ENCODE measurements at regions not wholly inside any gene's neighbourhood (a gene's known extent, or its start where the extent isn't known, plus 50 kb on each side); places are given as distances from the start of the nearest gene placed in this dataset.
"Not testable (repeated sequence)": the region's sequence is repeated elsewhere in the genome, so short reads cannot be mapped to it uniquely, and the experiment has no call there.

DNA sequence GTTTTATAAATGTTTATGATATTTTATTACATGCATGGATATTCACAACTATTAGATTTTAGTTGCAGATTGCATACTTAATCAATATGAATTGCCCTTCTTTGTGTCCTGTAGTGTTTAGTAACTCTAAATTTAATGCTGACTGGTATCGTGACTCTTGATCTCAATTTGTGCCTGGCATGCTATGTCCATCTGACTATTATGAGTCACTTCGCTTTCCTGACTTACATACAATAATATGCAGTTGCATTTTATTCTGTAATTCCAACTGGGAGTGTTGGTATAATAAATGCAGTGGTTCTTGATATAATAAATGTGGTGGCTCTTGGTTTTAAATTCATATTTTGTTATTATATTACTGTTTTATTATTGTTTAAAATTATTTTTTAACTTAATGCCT, 277.5 kb downstream of the LIG4 start:
- DNase-seq (ENCODE audit: extremely low read depth, insufficient read length) = no peak
- Histone ChIP-seq H3K36me3 (ENCODE audit: control insufficient read depth, insufficient read depth, low read length) (no peaks in the 10 kb centered on the region), H3K4me3 (replicated peaks; ENCODE audit: low read depth, low read length) (no peak overlapping the region), H3K27me3 (replicated peaks; ENCODE audit: control insufficient read depth, insufficient read depth, low read length) (no peaks in the 10 kb centered on the region)
- TF ChIP-seq, protein P1, sequence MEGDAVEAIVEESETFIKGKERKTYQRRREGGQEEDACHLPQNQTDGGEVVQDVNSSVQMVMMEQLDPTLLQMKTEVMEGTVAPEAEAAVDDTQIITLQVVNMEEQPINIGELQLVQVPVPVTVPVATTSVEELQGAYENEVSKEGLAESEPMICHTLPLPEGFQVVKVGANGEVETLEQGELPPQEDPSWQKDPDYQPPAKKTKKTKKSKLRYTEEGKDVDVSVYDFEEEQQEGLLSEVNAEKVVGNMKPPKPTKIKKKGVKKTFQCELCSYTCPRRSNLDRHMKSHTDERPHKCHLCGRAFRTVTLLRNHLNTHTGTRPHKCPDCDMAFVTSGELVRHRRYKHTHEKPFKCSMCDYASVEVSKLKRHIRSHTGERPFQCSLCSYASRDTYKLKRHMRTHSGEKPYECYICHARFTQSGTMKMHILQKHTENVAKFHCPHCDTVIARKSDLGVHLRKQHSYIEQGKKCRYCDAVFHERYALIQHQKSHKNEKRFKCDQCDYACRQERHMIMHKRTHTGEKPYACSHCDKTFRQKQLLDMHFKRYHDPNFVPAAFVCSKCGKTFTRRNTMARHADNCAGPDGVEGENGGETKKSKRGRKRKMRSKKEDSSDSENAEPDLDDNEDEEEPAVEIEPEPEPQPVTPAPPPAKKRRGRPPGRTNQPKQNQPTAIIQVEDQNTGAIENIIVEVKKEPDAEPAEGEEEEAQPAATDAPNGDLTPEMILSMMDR (IDR thresholded peaks at IDR 0.05; ENCODE audit: insufficient read depth, low read length, poor library complexity, severe bottlenecking) = no peak

DNA sequence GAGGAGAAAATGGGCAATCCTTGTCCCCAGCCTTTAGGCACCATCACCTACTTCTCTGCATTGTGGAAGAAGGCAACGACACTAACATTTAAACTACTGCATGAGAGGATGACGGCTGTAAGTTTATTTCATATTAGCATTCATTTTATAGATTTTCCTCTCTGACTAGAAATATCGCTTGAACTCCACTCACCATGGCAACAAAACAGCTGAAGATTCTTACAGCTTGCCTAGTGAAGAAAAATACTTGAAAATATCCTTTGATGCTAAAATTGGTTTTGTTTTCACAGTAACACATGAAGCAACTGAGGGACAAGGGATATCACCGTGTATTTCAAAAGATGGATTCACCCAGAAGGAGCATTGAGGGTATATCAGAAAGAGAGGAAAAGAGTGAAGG, 284.3 kb downstream of the LIG4 start:
- DNase-seq (ENCODE audit: extremely low read depth, insufficient read length) = no peak

DNA sequence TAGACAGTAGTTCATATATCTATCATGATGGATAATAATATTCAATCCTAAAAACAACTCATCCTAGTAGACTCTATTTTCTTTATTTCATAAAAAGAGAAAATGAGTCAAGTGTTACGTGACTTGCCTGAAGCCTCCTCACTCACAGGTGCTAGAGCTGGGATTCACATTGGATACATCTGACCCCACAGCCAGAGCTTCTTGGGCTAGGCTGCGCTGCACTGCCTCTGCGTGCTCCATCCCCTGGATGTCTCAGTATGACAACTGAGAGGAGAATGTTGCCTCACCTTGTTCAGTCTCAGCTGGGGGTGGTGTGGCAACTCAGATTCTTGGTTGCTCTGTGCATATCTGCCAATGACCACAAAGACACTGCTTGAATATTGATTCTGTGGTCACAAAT, 286.6 kb downstream of the LIG4 start:
- TF ChIP-seq, protein P1 (IDR thresholded peaks at IDR 0.05; ENCODE audit: insufficient read depth, low read length, poor library complexity, severe bottlenecking) = no peak
- Histone ChIP-seq H3K27me3 (replicated peaks; ENCODE audit: control insufficient read depth, insufficient read depth, low read length) (no peaks in the 10 kb centered on the region), H3K4me3 (replicated peaks; ENCODE audit: low read depth, low read length) (no peak overlapping the region), H3K36me3 (ENCODE audit: control insufficient read depth, insufficient read depth, low read length) (no peaks in the 10 kb centered on the region)
- DNase-seq (ENCODE audit: extremely low read depth, insufficient read length) = no peak

More for the DNA sequence above, 284.3 kb downstream of the LIG4 start:
- TF ChIP-seq, protein P1 (IDR thresholded peaks at IDR 0.05; ENCODE audit: insufficient read depth, low read length, poor library complexity, severe bottlenecking) = no peak
- H3K36me3 ChIP-seq (ENCODE audit: control insufficient read depth, insufficient read depth, low read length) = no peaks in the 10 kb centered on the region
- no peak overlapping the region for H3K4me3 ChIP-seq (replicated peaks; ENCODE audit: low read depth, low read length)
- no peaks in the 10 kb centered on the region for H3K27me3 ChIP-seq (replicated peaks; ENCODE audit: control insufficient read depth, insufficient read depth, low read length)

DNA sequence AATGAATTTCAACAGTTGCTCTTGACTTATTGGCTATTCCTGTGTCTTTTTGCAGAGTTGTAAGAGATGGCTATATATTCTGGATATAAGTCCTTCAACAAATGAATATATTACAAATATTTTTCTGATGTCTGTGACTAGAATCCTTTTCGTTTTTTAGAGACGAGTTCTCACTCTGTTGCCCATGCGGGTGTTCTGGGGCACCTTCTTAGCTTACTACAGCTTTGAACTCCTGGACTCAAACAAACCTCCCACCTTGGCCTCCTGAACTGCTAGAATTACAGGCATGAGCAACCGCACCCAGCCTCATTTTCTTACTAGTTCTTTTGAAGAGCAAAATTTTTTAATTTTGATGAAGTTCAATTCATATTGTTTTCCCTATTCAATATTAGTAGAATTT, 287.8 kb downstream of the LIG4 start:
- DNase-seq (ENCODE audit: extremely low read depth, insufficient read length) = no peak
- H3K4me3 ChIP-seq (replicated peaks; ENCODE audit: low read depth, low read length) = no peak overlapping the region
- no peaks in the 10 kb centered on the region for H3K36me3 ChIP-seq (ENCODE audit: control insufficient read depth, insufficient read depth, low read length)
- no peaks in the 10 kb centered on the region for H3K27me3 ChIP-seq (replicated peaks; ENCODE audit: control insufficient read depth, insufficient read depth, low read length)
- TF ChIP-seq, protein P1 (IDR thresholded peaks at IDR 0.05; ENCODE audit: insufficient read depth, low read length, poor library complexity, severe bottlenecking) = no peak

DNA sequence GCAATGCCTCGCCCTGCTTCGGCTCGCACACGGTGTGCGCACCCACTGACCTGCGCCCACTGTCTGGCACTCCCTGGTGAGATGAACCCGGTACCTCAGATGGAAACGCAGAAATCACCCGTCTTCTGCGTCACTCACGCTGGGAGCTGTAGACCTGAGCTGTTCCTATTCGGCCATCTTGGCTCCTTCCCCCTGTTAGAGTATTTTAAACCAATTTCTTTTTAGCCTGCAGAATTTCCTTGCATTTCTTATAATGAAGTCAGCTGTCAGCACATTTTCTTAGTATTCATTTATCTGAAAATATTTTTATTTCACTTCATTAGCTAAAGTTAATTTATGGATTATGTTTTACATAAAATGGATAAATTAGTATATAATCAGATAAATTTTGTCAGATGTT, 288.8 kb downstream of the LIG4 start:
- DNase-seq (ENCODE audit: extremely low read depth, insufficient read length); H3K27me3 ChIP-seq (replicated peaks; ENCODE audit: control insufficient read depth, insufficient read depth, low read length); H3K4me3 ChIP-seq (replicated peaks; ENCODE audit: low read depth, low read length); H3K36me3 ChIP-seq (ENCODE audit: control insufficient read depth, insufficient read depth, low read length): not testable (repeated sequence)

DNA sequence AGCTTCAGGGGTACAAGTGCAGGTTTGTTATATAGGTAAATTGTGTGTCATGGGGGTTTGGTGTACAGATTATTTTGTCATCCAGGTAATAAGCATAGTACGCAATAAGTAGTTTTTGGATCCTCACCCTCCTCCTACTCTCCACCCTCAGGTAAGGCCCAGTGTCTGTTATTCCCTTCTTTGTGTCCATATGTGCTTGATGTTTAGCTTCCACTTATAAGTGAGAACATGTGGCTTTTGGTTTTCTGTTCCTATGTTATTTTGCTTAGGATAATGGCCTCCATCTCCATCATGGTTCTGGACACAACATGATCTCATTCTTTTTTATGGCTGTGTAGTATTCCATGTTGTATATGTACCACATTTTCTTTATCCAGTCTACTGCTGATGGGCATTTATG, 298.4 kb downstream of the LIG4 start:
- DNase-seq (ENCODE audit: extremely low read depth, insufficient read length); H3K36me3 ChIP-seq (ENCODE audit: control insufficient read depth, insufficient read depth, low read length); H3K27me3 ChIP-seq (replicated peaks; ENCODE audit: control insufficient read depth, insufficient read depth, low read length); H3K4me3 ChIP-seq (replicated peaks; ENCODE audit: low read depth, low read length): not testable (repeated sequence)

DNA sequence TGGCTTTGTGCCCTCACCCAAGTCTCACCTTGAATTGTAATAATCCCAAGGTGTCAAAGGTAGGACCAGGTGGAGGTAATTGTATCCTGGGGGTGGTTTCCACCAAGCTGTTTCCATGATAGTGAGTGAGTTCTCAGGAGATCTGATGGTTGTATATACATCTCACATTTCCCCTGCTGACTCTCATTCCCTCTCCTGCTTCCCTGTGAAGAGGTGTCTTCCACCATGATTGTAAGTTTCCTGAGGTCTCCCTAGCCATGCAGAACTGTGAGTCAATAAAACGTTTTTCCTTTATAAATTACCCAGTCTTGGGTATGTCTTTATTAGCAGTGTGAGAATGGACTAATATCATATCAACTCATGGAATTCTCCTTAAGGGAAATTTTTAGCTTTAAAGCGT, 302.6 kb downstream of the LIG4 start:
- Histone ChIP-seq H3K4me3 (replicated peaks; ENCODE audit: low read depth, low read length) (no peak overlapping the region), H3K27me3 (replicated peaks; ENCODE audit: control insufficient read depth, insufficient read depth, low read length) (no peaks in the 10 kb centered on the region), H3K36me3 (ENCODE audit: control insufficient read depth, insufficient read depth, low read length) (no peaks in the 10 kb centered on the region)
- no peak for DNase-seq (ENCODE audit: extremely low read depth, insufficient read length)
- TF ChIP-seq, protein P1 (IDR thresholded peaks at IDR 0.05; ENCODE audit: insufficient read depth, low read length, poor library complexity, severe bottlenecking) = no peak
